PFSK-1 (cell line): ENCODE measurements at regions not wholly inside any gene's neighbourhood (a gene's known extent, or its start where the extent isn't known, plus 50 kb on each side); places are given as distances from the start of the nearest gene placed in this dataset.

ENCODE experiments used
- FOXP2 ChIP-seq: optimal IDR thresholded peaks from 2 replicates; pipeline ENCODE3; 2011; ENCODE audit warnings: borderline replicate concordance, control low read depth, inconsistent platforms; ENCODE audit not compliant: insufficient read depth; ENCODE audit errors: extremely low read length, extremely low read depth
- POLR2AphosphoS5 ChIP-seq: IDR thresholded peaks from 2 replicates; pipeline ENCODE4 v1.6.1; 2012; ENCODE audit warnings: low read depth, mild to moderate bottlenecking, control low read depth, low read length, moderate library complexity
- SIN3A ChIP-seq: IDR thresholded peaks from 2 replicates; pipeline ENCODE4 v1.6.1; 2012; ENCODE audit warnings: mild to moderate bottlenecking, low read length, moderate library complexity, borderline replicate concordance; ENCODE audit not compliant: insufficient read depth
- TAF1 ChIP-seq: IDR thresholded peaks from 2 replicates; pipeline ENCODE4 v1.6.1; 2012; ENCODE audit warnings: low read length, control low read depth, borderline replicate concordance; ENCODE audit not compliant: insufficient read depth
- TF ChIP-seq, protein P1 (sequence below), 2 experiments: IDR thresholded peaks; 2 replicates each; pipeline versions ENCODE4 v1.6.1 to v1.8.0; 2011 to 2012; ENCODE audit warnings: low read depth in 2 of 2, low read length in 2 of 2, control low read depth in 1 of 2, inconsistent platforms in 1 of 2, mild to moderate bottlenecking in 1 of 2, moderate library complexity in 1 of 2; ENCODE audit not compliant: insufficient read depth in 1 of 2

- TF ChIP-seq, protein P1, sequence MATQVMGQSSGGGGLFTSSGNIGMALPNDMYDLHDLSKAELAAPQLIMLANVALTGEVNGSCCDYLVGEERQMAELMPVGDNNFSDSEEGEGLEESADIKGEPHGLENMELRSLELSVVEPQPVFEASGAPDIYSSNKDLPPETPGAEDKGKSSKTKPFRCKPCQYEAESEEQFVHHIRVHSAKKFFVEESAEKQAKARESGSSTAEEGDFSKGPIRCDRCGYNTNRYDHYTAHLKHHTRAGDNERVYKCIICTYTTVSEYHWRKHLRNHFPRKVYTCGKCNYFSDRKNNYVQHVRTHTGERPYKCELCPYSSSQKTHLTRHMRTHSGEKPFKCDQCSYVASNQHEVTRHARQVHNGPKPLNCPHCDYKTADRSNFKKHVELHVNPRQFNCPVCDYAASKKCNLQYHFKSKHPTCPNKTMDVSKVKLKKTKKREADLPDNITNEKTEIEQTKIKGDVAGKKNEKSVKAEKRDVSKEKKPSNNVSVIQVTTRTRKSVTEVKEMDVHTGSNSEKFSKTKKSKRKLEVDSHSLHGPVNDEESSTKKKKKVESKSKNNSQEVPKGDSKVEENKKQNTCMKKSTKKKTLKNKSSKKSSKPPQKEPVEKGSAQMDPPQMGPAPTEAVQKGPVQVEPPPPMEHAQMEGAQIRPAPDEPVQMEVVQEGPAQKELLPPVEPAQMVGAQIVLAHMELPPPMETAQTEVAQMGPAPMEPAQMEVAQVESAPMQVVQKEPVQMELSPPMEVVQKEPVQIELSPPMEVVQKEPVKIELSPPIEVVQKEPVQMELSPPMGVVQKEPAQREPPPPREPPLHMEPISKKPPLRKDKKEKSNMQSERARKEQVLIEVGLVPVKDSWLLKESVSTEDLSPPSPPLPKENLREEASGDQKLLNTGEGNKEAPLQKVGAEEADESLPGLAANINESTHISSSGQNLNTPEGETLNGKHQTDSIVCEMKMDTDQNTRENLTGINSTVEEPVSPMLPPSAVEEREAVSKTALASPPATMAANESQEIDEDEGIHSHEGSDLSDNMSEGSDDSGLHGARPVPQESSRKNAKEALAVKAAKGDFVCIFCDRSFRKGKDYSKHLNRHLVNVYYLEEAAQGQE (IDR thresholded peaks at IDR 0.05; ENCODE audit: insufficient read depth in 1 of 2, low read depth in 2 of 2, low read length in 2 of 2) = no peak
- TF ChIP-seq SIN3A (no peak), POLR2AphosphoS5 (no peak), TAF1 (no peak), FOXP2 (no peak)
Observed at GRCh38 chr12:59055204-59055860, 135.0 kb upstream of the LRIG3 start.

- TF ChIP-seq POLR2AphosphoS5 (no peak), TAF1 (no peak), FOXP2 (no peak), SIN3A (no peak)
- TF ChIP-seq, protein P1 (IDR thresholded peaks at IDR 0.05; ENCODE audit: insufficient read depth in 1 of 2, low read depth in 2 of 2, low read length in 2 of 2) = no peak
Observed at GRCh38 chr12:59046763-59047534, 126.6 kb upstream of the LRIG3 start.

- TF ChIP-seq TAF1 (no peak), FOXP2 (no peak), SIN3A (no peak), POLR2AphosphoS5 (no peak)
- TF ChIP-seq, protein P1 (IDR thresholded peaks at IDR 0.05; ENCODE audit: insufficient read depth in 1 of 2, low read depth in 2 of 2, low read length in 2 of 2) = no peak
Observed at GRCh38 chr12:59044791-59045190, 124.5 kb upstream of the LRIG3 start.

- no peak for TF ChIP-seq TAF1
- TF ChIP-seq SIN3A = peak; percentile 32; the same call in 1 of the 2 replicates
- no peak for TF ChIP-seq POLR2AphosphoS5
- TF ChIP-seq, protein P1 (IDR thresholded peaks at IDR 0.05; ENCODE audit: insufficient read depth in 1 of 2, low read depth in 2 of 2, low read length in 2 of 2) = no peak
- TF ChIP-seq FOXP2 = no peak
Observed at GRCh38 chr12:59041241-59042121, 121.2 kb upstream of the LRIG3 start.
